ENCODE measurements at regions not wholly inside any gene's neighbourhood (a gene's known extent, or its start where the extent isn't known, plus 50 kb on each side); places are given as distances from the start of the nearest gene placed in this dataset.
A peak's percentile ranks its signal among the peaks of the same experiment; 100 is the strongest.

GRCh38 chr6:18327626-18328025 is 59.5 kb upstream of the RNF144B start (continued):
- TF ChIP-seq NKRF (conservative IDR thresholded peaks at IDR 0.05) (no peak), CHD1 (IDR thresholded peaks at IDR 0.05; ENCODE audit: low read depth, low read length) (no peak), MTA2 (IDR thresholded peaks at IDR 0.05; ENCODE audit: low read depth) (no peak), BMI1 (IDR thresholded peaks at IDR 0.05; ENCODE audit: borderline replicate concordance) (no peak), POU2F2 (IDR thresholded peaks at IDR 0.05; ENCODE audit: borderline replicate concordance, low read depth, low read length) (no peak), SMAD1 (IDR thresholded peaks at IDR 0.05; ENCODE audit: low read depth, partially characterized antibody) (no peak)

- CTCF ChIA-PET: interaction anchor here (0.6 to 5.1 kb wide), 3 partner anchors 178 to 231 kb away, joined by 3 to 62 read pairs (median 3); no protein-coding TSS in a partner anchor
- intact Hi-C loops (cut with micrococcal nuclease; ENCODE audit: unreplicated experiment) (loop anchor here (5.0 kb wide), 1 partner anchor 75 kb away; no protein-coding TSS in a partner anchor), in situ Hi-C loops (cut with MboI) (loop anchor here (5.0 kb wide), 1 partner anchor 170 kb away; no protein-coding TSS in a partner anchor)
- Histone ChIP-seq H2AFZ (ENCODE audit: control insufficient read depth, low read depth, low read length) (peak overlapping the region; percentile 54), H3K79me2 (ENCODE audit: control insufficient read depth, insufficient read depth, low read length) (no peaks in the 10 kb centered on the region), H3K4me1 (ENCODE audit: control insufficient read depth, insufficient read depth, low read length) (peaks cover 18% of the 10 kb centered on the region; the same call in 1 of the 2 replicates), H3K9ac (ENCODE audit: control insufficient read depth, insufficient read depth, low read length) (no peak overlapping the region), H3K27ac (ENCODE audit: control insufficient read depth, insufficient read depth) (no peak overlapping the region), H3K4me2 (ENCODE audit: control insufficient read depth, insufficient read depth) (0 out of 2 replicates have a peak overlapping the region, but pooled peaks have one; percentile 25), H4K20me1 (ENCODE audit: control insufficient read depth, insufficient read depth) (no peaks in the 10 kb centered on the region), H3K9me3 (replicated peaks; ENCODE audit: control insufficient read depth, insufficient read depth, low read length) (no peaks in the 10 kb centered on the region), H3K27me3 (replicated peaks in 1 of 2; ENCODE audit: control insufficient read depth in 2 of 2, insufficient read depth in 2 of 2, low read length in 1 of 2) (no peaks in the 10 kb centered on the region), H3K36me3 (ENCODE audit: control insufficient read depth in 2 of 2, insufficient read depth in 2 of 2, low read length in 1 of 2) (no peaks in the 10 kb centered on the region), H3K4me3 (no peak overlapping the region)
- ATAC-seq (no peak), FAIRE-seq (no peak), DNase-seq (ENCODE audit: low read depth, low spot score) (no peak)
- WGBS (ENCODE audit: insufficient coverage, insufficient replicate concordance, low lambda C conversion rate, missing lambda C conversion rate): 27% methylated on average over 6 of the region's 6 CpGs
- no TSS peak for BruUV-seq (replicated peaks)
- RAD21 ChIA-PET (ENCODE audit: unreplicated experiment): interaction anchor here (1.9 kb wide), 1 partner anchor 176 kb away, joined by 11 read pairs; no protein-coding TSS in a partner anchor
- SMC1A ChIA-PET (ENCODE audit: uncharacterized antibody, unreplicated experiment): interaction anchor here (0.7 to 2.1 kb wide), 7 partner anchors 10 to 180 kb away, joined by 3 to 11 read pairs (median 4); partner anchors contain the start of gene RNF144B
- TF ChIP-seq PML (IDR thresholded peaks at IDR 0.05; ENCODE audit: low read length) (no peak), PAX8 (IDR thresholded peaks at IDR 0.05) (no peak), NFYA (IDR thresholded peaks at IDR 0.05; ENCODE audit: borderline replicate concordance, low read depth, low read length) (no peak), SREBF1 (IDR thresholded peaks at IDR 0.05; ENCODE audit: low read length) (no peak)
- POLR2A ChIA-PET: interaction anchor here (0.6 kb wide), 1 partner anchor 508 kb away, joined by 3 read pairs; no protein-coding TSS in a partner anchor
Observed at GRCh38 chr6:18326980-18327379, 60.2 kb upstream of the RNF144B start.
